Kidney capillary endothelial cell (primary cell): ENCODE measurements at regions not wholly inside any gene's neighbourhood (a gene's known extent, or its start where the extent isn't known, plus 50 kb on each side); places are given as distances from the start of the nearest gene placed in this dataset.

Experiments
- DNase-seq: peaks from one replicate; pipeline ENCODE4 v3.0.0-alpha.2; 2018; ENCODE audit warnings: low spot score

DNA sequence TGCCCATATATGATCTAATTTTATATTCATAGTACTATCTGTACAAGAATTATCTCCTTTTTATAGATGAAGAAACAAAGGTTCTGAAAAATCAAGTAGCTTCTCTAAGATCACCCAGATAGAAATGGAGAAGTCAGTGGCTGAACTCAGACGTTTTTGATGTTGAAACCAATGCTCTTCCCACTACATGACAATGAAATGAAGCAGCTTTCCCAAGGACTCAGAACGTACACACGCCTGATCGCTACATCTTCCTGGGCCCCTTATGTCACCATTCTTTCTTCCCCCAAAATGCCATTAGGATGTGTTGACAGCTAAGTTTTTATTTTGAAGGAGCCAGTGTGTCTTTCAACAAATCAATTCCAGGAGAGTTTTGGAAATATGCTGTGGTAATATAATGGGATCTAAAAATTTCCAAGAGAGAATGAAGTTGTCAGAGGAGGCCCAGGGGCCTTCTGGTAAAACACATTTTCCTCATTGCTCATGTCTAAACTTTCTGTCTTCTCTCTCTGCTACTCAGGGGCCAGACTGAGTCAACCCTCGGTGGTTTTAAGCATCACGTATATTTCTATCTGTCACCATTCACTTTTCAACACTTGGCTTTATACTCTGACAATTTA is 98.1 kb upstream of the COL21A1 start:
- DNase-seq = no peak

DNA sequence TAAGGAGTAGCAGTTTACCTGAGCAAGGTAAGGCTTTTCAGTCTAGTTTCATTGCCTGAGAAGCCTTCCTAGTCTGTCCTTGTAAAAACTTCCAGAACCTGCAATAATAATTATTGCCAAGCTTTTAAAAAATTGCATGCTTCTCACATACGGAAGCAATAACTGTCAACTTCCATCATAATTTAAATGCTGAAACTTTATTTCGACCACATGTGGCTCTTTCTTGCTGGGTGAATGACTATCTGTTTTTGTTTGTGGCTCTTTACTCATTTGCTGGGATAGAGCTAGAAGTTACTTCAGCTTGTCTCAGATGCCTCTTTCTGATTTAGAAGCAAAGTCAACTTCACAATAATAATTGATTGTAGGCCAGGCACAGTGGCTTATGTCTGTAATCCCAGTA is 95.9 kb upstream of the COL21A1 start:
- DNase-seq = no peak

DNA sequence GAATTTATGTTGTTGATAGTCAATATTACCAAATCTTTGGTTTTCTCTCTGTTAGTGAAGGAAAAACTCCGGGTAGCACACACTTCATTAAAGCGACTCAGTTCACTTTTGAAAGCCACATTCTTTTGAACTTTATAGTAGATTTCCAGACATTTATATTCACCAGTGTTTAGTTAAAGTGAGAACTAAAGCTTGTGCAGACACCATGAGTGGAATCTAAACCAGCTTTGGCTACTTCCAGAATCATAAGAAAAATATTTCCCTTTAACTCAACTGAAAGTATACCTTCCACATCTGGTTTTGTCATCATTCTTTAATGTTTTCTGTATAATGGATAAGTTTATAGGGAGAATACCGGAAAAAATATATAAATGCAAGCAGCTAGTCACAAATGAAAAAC is 92.1 kb upstream of the COL21A1 start:
- no peak for DNase-seq

DNA sequence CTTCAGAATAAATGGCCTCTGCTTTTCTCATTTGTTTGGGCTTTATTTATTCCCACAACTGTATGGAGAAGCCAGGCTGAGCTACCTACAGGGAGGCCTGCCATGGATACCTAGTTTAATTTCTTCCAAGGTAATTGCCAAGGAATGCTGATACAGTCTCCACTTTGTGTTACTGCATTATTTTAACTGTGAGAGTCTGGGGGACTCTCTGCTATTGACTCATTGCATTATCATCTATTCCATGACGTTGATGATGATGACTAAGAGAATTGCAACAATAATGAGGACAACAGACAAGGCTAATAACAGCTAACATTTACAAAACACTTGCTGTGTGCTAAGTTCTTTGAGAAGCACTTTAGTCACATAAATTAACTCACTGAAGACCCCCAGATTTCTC is 88.3 kb upstream of the COL21A1 start:
- peak; percentile 75 for DNase-seq

DNA sequence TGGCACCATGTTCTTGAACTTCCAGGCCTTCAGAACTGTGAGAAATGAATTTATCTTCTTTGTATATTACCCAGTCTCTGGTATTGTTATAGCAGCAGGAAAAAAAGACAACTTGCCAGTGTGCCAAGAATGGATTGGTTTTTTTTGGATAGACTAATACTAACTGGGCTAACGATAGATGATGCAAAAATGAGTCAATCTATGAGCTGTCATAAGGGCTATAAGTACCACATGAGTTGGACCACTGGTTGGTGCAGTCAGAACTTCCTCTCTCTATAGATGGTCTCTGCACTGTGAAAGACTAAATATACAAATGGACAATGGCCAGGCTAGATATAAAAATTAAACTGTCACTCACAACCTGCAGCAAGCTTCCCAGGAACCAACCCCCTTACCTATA is 87.6 kb upstream of the COL21A1 start:
- DNase-seq = peak; percentile 80

DNA sequence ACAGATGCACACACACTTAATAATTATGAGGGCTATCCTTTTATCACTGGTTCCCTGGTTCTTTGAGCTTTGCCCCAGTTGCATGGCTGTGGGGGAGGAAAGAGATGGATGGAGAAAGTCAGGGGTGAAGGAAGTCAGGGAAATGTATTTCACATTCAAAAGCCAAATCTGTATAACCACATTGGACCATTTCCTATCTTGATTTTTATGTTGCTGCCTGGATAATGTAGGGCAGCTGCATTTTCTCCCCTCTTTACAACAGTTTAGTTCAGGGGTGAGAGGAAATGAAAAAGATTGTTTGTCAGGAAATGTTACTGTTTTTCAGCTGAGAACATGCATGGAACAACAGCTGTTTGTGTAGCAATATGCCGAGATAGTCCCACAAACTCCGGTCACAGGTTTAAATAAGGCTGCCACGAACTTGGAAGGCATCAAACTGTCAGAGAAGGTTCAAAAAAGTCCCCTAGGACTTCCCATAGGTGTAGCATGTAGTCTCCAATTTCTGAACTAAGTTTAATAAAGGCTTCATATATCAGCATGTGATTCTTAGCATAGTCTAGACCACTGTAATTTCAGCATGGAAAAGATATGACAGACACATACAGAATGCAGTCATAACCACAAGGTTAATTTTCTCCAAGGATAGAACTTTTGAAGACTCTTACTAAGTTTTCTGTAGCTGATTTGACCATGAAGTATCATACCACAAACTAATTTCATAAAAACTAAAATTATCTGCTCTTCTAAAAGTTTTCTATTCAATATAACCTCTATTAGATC is 82.1 kb upstream of the COL21A1 start:
- DNase-seq = no peak

DNA sequence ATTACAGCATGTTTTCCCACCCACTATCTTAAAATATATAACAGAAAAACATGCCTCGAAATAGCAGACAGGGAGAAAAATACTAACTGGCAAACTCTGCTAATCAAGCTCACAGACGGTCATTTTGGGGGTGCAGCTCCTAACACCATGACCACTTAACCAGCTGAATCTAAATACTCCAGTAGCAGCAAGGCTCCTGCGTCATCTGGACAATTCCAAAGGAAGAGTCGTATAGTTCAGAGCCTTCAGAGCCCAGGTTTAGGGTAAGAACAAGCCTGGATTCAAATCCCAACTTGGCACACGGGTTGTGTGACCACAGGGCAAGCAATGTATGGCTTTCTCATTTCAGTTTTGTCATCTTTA is 81.3 kb upstream of the COL21A1 start:
- no peak for DNase-seq

DNA sequence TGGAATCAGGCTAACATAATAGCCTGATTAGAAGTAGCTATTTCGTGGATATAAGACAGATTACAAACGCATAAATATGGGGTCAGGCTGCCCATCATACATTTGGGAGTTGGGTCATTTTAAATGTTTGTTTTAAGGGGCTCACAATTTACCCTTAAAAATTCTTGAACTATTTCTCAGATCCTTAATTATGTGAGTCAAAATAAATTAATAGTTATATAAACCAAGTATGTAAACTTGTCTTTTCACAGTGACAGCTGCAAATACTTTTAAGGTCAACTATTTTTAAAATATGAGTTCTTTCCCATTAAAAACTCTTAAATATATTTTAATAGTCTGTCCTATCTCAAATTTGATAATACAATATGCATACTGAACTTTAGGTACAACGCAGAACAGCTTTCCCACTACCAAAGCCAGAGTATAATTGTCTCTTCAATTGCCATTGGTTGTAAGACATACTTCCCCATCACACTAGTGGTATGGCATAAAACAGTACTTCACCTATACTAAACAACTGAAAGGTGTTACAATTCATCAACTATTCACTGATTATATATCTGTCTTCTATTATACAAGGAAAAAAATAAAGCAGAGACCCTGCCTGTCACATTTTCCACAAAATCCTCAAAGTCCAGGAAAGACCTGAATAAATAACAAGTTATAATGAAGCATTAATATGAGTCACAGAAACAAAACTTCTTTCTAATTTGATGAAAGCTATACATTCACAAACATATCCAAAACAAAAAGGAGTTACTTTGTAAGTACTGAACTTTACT is 80.8 kb upstream of the COL21A1 start:
- no peak for DNase-seq

DNA sequence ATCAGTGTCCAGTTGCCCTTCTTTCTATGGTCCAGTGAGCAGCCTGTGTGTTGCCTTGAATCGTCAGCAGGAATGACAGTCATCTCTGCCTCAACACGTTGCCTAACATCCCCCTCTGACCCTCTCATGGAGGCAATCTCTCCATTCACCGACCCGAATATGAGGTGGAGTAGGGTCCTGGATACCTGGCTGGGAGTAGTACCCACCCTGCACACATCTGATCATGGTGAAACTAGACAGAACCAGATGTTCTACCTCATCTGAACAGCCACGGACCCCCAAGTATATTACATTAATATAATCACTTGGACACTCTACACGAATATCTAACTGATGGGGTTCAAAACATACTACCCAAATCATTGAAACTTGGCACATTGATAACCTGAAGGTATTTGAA is 77.0 kb upstream of the COL21A1 start:
- DNase-seq = no peak

DNA sequence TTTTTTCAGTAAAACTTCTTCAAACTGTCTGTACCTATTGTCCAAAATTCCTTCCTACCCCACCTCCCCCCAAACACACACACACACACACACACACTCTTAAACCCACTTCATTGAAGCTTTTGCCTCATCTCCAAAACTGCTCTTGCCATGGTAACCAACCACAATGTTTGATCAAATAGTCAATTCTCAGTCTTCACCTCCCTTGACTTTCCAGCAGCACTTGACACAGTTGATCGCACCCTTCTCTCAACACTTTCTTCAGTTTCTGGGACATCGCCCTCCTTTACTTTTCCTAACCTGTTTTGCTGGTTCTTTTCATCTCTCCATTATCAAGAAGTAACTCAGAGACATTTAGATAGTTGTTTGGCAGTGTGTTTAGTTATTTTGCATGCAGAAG is 71.5 kb upstream of the COL21A1 start:
- no peak for DNase-seq

DNA sequence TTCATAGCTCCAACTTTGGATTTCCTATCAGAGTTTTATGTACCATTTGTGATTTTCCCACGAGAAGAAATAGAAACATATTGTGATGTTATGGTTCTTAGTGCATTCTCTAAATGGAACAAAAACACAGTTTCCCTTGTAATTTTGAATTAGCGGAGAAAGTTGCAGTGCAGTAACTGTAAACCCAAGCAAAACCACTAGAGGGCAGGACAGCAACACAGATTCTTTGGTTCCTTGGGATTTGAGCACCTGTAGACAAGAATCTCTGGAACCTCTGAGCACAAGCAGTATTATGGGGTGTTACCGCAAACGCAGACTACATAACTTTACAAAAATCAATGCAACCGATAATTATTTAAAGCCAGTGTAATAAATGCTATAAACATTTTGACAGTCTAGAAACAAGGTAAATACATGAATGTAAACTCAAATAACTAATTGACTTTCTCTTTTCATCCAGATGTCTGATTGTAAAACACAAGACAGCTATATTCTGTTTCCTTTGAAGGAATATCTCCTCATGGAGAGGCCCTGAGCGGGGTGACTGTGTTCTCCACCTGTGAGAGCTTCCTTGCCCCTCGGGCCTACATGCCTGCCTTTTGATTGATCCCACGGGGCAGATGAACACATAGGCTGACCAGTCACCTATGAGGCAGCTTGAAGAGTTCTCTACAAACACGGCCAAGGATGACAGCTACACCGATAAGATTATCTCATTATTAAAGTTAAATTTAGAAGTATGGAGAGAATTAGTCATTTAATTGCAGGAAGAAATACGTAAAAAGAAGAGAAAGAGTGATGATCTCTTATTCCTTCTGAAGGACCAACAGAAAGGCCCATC is 67.5 kb upstream of the COL21A1 start:
- no peak for DNase-seq

DNA sequence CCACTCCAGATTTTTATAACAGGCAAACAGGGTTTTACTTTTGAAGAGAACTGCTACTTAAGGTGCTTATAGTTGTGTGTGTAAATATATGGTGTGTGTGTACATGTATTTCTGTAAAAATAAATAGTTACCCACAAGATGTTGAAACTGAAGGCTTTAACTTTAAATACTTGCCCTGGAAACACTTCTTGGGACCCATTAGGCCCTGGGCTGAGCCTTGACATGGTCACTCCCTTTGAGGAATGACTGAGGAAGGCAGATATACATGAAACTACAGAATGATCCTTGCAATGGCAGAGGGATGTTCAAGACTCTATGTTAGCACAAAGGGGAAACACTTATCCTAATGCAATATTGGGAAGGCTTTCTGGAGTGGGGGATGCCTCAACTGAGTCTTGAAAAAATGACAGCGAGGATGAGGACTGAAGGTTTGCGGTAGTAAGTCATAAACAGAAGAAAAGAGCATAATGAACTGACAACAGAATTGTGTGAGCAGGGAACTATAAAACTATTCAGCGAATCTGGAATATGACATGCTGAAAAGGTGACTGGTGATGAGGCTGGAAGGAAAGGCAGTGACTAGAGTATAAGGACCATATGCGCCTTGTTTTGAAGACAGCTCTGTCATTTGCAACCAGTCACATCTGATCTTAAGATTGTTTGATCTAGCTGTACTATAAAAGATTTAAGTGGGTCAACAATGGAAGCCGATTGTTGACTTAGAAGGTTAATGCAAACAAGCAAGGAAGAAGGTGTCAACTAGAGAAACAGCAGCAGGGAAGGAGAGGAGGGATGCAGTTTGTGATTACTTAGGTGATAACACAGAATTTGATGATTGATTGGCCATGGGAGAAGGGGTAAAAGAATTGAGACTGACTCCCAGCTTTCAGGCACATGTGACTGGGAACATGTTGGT is 64.4 kb upstream of the COL21A1 start:
- DNase-seq = no peak

DNA sequence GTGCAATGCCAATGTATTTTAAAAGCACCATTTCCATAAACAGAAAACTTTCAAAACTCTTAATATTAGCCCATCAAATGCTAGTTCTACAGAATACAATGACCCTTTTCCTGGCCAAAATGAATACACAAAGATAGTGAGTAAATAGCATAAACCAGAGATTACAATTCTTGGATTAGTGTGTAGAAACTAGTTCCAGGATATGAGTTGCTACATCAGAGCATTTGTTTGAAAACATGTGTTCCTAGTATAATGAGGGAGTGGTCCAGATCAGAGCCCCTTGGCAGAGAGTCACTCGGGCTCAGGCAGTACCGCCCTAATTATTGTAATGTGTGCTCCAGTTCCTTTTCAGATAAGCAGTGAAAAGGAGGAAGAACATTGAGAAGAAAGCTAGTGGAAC is 63.7 kb upstream of the COL21A1 start:
- DNase-seq = no peak

DNA sequence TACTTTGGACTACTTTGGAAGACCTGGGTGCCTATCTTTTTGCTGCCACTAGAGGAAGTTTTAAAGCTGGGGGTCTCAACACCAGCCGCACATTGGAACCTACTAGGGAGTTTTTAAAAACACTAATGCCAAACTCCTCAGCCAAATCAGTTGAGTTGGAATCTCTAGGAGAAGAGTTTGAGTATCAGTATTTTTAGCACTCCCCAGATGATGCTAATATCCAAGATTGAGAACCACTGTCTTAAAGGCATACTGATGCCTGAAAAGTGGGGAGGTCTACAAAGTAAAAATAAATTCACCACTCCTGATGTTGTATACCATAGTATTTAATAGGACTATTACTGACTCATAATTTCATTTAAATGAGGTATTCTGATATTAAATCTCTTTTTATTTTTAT is 62.9 kb upstream of the COL21A1 start:
- DNase-seq = no peak

DNA sequence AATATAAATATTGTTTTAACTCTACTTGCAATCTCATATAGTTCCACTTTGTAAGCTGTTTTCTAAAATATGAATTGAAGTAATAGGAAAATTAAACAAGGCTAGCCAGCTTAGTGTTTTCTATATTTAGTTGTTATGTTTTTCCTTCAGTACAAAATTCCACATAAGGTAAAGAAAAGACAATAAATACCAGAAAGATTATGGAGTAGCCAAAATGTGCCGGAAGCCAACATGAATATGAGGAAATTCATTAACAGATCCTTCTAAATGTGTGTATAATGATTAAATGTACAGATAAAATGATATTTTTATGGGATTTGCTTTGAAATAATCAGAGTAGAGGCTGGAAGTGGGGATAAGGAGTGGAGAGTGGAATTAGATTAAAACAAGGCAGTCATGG is 52.5 kb upstream of the COL21A1 start:
- DNase-seq = no peak

DNA sequence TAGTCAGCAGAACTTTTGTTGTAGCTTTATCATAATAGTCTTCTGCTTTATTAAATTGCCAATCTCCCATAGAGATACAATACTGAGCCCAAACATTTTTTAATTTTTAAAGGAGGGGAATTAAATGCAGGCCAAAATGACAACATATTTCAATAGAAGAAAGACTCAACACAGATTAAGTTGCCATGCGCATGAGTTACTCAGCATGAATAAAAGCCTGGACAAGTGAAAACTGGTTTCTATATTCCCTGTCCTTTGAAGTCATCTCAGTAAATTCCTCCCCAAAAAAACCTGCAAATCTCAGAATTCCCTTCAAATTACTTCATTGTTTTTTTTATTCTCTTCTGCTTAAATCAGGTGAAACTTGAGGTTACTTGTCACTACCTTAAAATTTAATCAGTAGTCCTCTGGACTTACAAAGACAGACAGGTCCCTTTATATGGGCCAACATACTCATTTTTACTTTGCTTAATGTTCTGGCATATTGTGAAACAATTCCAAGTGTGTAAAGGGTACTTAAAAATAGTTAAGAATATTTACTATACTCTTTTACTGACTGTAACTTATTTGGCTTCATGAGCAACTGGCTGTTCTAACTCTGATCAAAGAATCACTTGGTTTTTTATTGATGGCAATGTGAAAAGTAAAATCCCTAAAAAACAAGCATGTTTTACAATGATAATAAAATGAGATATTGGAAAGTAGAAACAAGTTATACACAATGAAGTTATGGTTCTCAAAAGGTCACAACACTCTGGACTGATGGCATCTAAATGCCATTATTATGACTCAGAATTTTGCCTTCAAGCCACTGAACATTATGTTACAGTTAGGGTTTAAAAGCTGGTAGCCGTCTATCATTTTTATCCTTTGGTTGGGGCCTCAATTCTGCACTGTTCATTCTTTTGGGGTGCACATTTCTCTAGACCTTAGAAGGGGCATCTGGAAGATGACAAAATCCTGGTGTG is 49.9 kb upstream of the COL21A1 start:
- no peak for DNase-seq
